ENCODE measurements at regions not wholly inside any gene's neighbourhood (a gene's known extent, or its start where the extent isn't known, plus 50 kb on each side); places are given as distances from the start of the nearest gene placed in this dataset.

- TF ChIP-seq CTCF (IDR thresholded peaks at IDR 0.05; ENCODE audit: low read depth, low read length, poor library complexity, severe bottlenecking) (no peak), EZH2phosphoT487 (IDR thresholded peaks at IDR 0.05; ENCODE audit: borderline replicate concordance, low read length) (no peak)
These were observed 361.8 kb downstream of the FAT4 start for GRCh38 chr4:125676583-125676982.
